ENCODE measurements at regions not wholly inside any gene's neighbourhood (a gene's known extent, or its start where the extent isn't known, plus 50 kb on each side); places are given as distances from the start of the nearest gene placed in this dataset.

DNA sequence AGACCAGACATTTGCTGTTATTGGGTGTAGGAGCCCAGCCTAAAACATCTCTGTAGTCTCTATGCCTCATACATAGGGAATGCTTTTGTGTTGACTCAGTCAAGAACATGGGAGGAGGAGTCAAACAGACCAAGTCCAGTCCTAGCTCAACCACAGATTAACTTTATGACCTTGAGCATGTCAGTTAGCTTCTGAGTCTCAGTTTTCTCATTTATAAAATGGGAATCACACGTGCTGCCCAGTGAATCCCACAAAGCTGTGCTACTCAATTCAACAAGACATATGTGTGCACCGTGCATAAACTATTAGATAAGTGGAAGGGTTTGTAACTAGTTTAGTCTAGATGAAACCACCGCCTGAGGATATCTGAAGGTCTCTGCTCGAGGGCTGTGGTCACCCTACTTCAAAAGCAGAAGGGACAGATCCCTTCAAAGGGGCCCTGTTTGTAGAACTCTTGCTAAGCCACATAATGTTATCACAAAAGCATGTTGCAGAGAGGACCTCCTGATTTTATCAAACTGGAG lies 109.5 kb upstream of the NFIA start:
- Mint-ChIP-seq H3K4me1 (peaks cover 41% of the 10 kb centered on the region), H3K4me3 (no peak overlapping the region), H3K27ac (no peak overlapping the region), H3K36me3 (peaks cover 5% of the 10 kb centered on the region), H3K9me3 (peaks cover 7% of the 10 kb centered on the region), H3K27me3 (ENCODE audit: low read depth) (peaks cover 21% of the 10 kb centered on the region)
- no peak for TF ChIP-seq FOXJ3 (CRISPR knock-in tag; IDR thresholded peaks at IDR 0.05; ENCODE audit: borderline replicate concordance)
- TF ChIP-seq, protein P1, sequence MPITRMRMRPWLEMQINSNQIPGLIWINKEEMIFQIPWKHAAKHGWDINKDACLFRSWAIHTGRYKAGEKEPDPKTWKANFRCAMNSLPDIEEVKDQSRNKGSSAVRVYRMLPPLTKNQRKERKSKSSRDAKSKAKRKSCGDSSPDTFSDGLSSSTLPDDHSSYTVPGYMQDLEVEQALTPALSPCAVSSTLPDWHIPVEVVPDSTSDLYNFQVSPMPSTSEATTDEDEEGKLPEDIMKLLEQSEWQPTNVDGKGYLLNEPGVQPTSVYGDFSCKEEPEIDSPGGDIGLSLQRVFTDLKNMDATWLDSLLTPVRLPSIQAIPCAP (CRISPR knock-in tag; IDR thresholded peaks at IDR 0.05) = no peak
- no peak for TF ChIP-seq ESRRA (CRISPR knock-in tag; IDR thresholded peaks at IDR 0.05; ENCODE audit: borderline replicate concordance)
- TF ChIP-seq ZBTB43 (CRISPR knock-in tag; IDR thresholded peaks at IDR 0.05) = no peak
- no peak for TF ChIP-seq KAT7 (CRISPR knock-in tag; IDR thresholded peaks at IDR 0.05; ENCODE audit: borderline replicate concordance)
- CTCF ChIA-PET = no interaction called here
- POLR2A ChIA-PET = no interaction called here
- DNase-seq (ENCODE audit: low spot score) (no peak), ATAC-seq (no peak)

DNA sequence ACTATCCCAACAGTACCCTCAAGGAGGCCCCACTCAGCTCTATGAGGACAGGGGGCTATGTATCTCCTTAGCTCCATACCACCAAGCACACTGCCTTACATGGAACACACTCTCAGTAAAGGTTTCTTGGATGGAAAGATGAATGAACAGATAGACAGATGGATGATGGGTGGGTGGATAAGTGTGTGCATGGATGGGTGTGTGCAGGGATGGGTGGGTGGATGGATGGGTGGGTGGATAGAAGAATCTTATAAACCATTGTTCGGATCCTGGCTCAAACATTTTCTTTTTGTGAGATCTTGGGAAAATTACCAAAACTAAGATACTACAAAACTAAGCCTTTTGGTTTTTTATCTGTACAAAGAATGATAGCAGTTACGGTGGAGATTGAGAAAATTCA lies 111.0 kb upstream of the NFIA start:
- DNase-seq (ENCODE audit: low spot score) (no peak), ATAC-seq (no peak)
- no peak overlapping the region for H3K27ac Mint-ChIP-seq
- peaks cover 41% of the 10 kb centered on the region for H3K4me1 Mint-ChIP-seq
- POLR2A ChIA-PET = no interaction called here
- H3K9me3 Mint-ChIP-seq = peaks cover 22% of the 10 kb centered on the region
- no peak overlapping the region for H3K4me3 Mint-ChIP-seq
- CTCF ChIA-PET = interaction anchor here (1.4 to 1.8 kb wide), 2 partner anchors 72 to 78 kb away, joined by 4 to 8 read pairs; no protein-coding TSS in a partner anchor
- no peak for TF ChIP-seq ATF2 (CRISPR knock-in tag; IDR thresholded peaks at IDR 0.05; ENCODE audit: borderline replicate concordance, low read depth)
- TF ChIP-seq, protein P2, sequence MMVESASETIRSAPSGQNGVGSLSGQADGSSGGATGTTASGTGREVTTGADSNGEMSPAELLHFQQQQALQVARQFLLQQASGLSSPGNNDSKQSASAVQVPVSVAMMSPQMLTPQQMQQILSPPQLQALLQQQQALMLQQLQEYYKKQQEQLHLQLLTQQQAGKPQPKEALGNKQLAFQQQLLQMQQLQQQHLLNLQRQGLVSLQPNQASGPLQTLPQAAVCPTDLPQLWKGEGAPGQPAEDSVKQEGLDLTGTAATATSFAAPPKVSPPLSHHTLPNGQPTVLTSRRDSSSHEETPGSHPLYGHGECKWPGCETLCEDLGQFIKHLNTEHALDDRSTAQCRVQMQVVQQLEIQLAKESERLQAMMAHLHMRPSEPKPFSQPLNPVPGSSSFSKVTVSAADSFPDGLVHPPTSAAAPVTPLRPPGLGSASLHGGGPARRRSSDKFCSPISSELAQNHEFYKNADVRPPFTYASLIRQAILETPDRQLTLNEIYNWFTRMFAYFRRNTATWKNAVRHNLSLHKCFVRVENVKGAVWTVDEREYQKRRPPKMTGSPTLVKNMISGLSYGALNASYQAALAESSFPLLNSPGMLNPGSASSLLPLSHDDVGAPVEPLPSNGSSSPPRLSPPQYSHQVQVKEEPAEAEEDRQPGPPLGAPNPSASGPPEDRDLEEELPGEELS (CRISPR knock-in tag; IDR thresholded peaks at IDR 0.05) = no peak
- TF ChIP-seq, protein P3, sequence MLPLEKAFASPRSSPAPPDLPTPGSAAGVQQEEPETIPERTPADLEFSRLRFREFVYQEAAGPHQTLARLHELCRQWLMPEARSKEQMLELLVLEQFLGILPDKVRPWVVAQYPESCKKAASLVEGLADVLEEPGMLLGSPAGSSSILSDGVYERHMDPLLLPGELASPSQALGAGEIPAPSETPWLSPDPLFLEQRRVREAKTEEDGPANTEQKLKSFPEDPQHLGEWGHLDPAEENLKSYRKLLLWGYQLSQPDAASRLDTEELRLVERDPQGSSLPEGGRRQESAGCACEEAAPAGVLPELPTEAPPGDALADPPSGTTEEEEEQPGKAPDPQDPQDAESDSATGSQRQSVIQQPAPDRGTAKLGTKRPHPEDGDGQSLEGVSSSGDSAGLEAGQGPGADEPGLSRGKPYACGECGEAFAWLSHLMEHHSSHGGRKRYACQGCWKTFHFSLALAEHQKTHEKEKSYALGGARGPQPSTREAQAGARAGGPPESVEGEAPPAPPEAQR (CRISPR knock-in tag; IDR thresholded peaks at IDR 0.05) = no peak
- peaks cover 20% of the 10 kb centered on the region for H3K36me3 Mint-ChIP-seq
- peaks cover 28% of the 10 kb centered on the region for H3K27me3 Mint-ChIP-seq (ENCODE audit: low read depth)

- Mint-ChIP-seq H3K9me3 (peaks cover 26% of the 10 kb centered on the region), H3K4me1 (peaks cover 30% of the 10 kb centered on the region), H3K36me3 (peaks cover 27% of the 10 kb centered on the region), H3K27ac (no peak overlapping the region), H3K27me3 (ENCODE audit: low read depth) (peaks cover 32% of the 10 kb centered on the region), H3K4me3 (no peak overlapping the region)
- DNase-seq (ENCODE audit: low spot score) (no peak), ATAC-seq (peak; percentile 74)
- POLR2A ChIA-PET = no interaction called here
- TF ChIP-seq NFATC4 (CRISPR knock-in tag; IDR thresholded peaks at IDR 0.05) = no peak
- 0 out of 2 replicates have a peak, but pooled peaks have one; percentile 30 for TF ChIP-seq ETV6 (CRISPR knock-in tag; IDR thresholded peaks at IDR 0.05)
- CTCF ChIA-PET = interaction anchor here (0.6 to 1.8 kb wide), 5 partner anchors 73 to 611 kb away, joined by 3 to 8 read pairs (median 3); no protein-coding TSS in a partner anchor
Observed at GRCh38 chr1:60969971-60970509, 112.3 kb upstream of the NFIA start.

GRCh38 chr1:60965280-60965854 lies 117.0 kb upstream of the NFIA start:
- Mint-ChIP-seq H3K4me1 (peaks cover 10% of the 10 kb centered on the region), H3K27me3 (ENCODE audit: low read depth) (peaks cover 19% of the 10 kb centered on the region), H3K9me3 (peaks cover 54% of the 10 kb centered on the region), H3K36me3 (peaks cover 46% of the 10 kb centered on the region), H3K4me3 (no peak overlapping the region), H3K27ac (no peak overlapping the region)
- DNase-seq (ENCODE audit: low spot score) (no peak), ATAC-seq (no peak)
- ChIA-PET CTCF (no interaction called here), POLR2A (no interaction called here)
- TF ChIP-seq KAT7 (CRISPR knock-in tag; IDR thresholded peaks at IDR 0.05; ENCODE audit: borderline replicate concordance) (no peak), ZBTB21 (CRISPR knock-in tag; IDR thresholded peaks at IDR 0.05; ENCODE audit: borderline replicate concordance) (no peak), ZBTB43 (CRISPR knock-in tag; IDR thresholded peaks at IDR 0.05) (no peak)
